ENCODE measurements at regions not wholly inside any gene's neighbourhood (a gene's known extent, or its start where the extent isn't known, plus 50 kb on each side); places are given as distances from the start of the nearest gene placed in this dataset.

DNA sequence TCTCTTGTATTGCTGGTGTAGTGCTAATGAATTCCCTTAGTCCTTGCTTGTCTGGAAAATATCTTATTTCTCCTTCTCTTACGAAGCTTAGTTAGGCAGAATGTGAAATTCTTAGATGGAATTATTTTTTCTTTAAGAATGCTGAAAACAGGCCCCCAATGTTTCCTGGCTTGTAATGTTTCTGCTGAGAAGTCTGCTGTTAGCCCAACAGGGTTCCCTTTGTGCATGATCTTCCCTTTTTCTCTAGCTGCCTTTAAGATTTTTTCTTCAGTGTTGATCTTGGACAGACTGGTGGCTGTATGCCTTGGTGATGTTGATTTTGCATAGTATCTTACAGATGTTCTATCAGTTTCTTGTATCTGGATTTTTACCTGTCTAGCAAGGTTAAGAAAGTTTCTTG, 191.3 kb upstream of the DMRTA1 start:
- no peak overlapping the region for H3K27ac ChIP-seq
- no peak overlapping the region for H3K4me2 ChIP-seq
- H4K20me1 ChIP-seq, result no peaks in the 10 kb centered on the region
- TF ChIP-seq Cebpa-rat (IDR thresholded peaks at IDR 0.05), result no peak
- H3K9me3 ChIP-seq (replicated peaks in 1 of 11), result peaks cover 30 to 45% (median 37%) of the 10 kb centered on the region in 11 experiments
- no peak overlapping the region for H3K9ac ChIP-seq
- H3K4me1 ChIP-seq, result no peaks in the 10 kb centered on the region
- no peak overlapping the region for H3K4me3 ChIP-seq
- peaks cover 0 to 10% (median 0%) of the 10 kb centered on the region in 11 experiments; a peak in 1 of 22 replicates for H3K36me3 ChIP-seq
- no peaks in the 10 kb centered on the region for H3K27me3 ChIP-seq

DNA sequence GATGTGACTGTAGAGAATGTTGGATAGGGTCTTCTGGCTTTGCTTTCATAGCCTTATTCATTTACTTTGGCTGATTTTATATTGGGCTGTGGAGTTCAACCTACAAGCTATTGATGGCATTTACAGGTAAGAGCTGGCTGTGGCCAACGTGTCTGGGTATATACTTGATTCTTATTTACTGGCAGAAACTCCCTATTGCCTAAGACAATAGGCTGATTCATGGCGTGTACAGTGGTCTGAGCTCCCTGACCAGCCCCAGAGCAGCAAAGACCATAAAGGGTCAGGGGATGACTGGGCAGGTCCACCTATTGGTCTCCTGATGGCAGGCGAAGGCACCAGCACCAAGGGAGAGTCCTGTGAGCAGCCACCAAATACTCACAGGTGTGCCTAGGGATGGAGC, 190.2 kb upstream of the DMRTA1 start:
- H3K4me1 ChIP-seq, result no peaks in the 10 kb centered on the region
- peaks cover 19 to 35% (median 27%) of the 10 kb centered on the region in 11 experiments for H3K9me3 ChIP-seq (replicated peaks in 1 of 11)
- H4K20me1 ChIP-seq, result no peaks in the 10 kb centered on the region
- no peak overlapping the region for H3K4me2 ChIP-seq
- no peak for TF ChIP-seq Cebpa-rat (IDR thresholded peaks at IDR 0.05)
- H3K9ac ChIP-seq, result no peak overlapping the region
- H3K27ac ChIP-seq, result no peak overlapping the region
- peaks cover 0 to 5% (median 0%) of the 10 kb centered on the region in 11 experiments; a peak in 1 of 22 replicates for H3K36me3 ChIP-seq
- no peak overlapping the region for H3K4me3 ChIP-seq
- H3K27me3 ChIP-seq, result no peaks in the 10 kb centered on the region

DNA sequence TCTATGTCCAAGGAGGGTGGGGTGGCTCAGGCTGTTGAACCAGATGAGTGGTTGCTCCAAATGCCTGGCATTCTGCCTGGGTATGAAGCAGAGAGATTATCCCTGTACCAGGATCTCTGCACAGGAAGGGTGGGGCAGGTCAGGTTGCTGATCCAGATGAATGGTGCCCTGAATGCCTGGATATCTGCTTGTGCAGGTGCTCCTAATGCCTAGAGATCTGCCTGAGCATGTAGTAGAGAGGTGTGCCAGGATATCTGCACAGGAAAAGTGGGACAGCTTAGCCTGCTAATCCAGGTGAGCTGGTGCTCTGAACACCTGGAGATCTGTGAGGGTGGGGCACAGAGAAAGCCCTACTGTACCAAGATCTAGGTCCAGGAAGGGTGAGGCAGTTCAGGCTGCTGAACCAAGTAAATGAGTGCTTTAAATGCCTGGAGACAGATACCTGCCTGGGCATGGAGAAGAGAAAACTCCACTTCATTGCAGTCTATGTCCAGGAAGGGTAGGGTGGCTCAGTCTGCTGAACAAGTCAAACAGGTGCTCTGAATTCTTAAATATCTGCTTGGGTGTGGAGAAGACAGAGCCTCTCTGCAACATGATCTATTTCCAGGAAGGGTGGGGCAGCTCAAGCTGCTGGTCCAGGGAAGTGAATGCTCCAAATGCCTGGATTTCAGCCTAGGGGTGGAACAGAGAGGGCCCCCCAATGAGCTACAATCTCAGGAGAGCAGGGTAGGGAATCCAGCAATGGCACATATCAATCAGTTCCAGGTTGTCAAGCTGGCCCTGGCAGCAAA, 189.4 kb upstream of the DMRTA1 start:
- H3K27me3 ChIP-seq, result no peaks in the 10 kb centered on the region
- H3K9me3 ChIP-seq (replicated peaks in 1 of 11), result peaks cover 12 to 27% (median 18%) of the 10 kb centered on the region in 11 experiments; a peak in 20 of 22 replicates
- H4K20me1 ChIP-seq, result no peaks in the 10 kb centered on the region
- H3K9ac ChIP-seq, result no peak overlapping the region
- no peak for TF ChIP-seq Cebpa-rat (IDR thresholded peaks at IDR 0.05)
- H3K27ac ChIP-seq, result no peak overlapping the region
- H3K4me2 ChIP-seq, result no peak overlapping the region
- H3K4me1 ChIP-seq, result no peaks in the 10 kb centered on the region
- no peaks in the 10 kb centered on the region for H3K36me3 ChIP-seq
- H3K4me3 ChIP-seq, result no peak overlapping the region

DNA sequence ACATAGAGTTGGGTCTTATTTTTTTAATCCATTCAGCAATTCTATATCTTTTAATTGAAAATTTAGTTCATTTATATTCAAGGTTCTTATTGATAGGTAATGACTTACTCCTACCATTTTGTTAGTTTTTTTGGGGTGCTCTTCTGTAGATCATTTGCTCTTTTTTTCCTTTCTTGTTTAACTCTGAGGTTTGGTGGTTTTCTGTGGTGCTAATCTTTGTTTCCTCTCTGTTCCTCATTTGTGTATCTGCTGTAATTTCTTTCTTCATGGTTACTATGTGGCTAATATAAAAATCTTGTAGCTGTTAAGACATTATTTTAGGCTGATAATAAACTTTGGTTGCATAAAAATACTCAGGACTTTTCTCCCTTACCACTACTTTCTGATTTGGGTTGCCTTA, 181.6 kb upstream of the DMRTA1 start:
- Histone ChIP-seq H3K36me3 (no peaks in the 10 kb centered on the region), H3K4me3 (no peak overlapping the region), H3K27ac (no peak overlapping the region), H3K9me3 (replicated peaks in 1 of 11) (peaks cover 6 to 21% (median 17%) of the 10 kb centered on the region in 11 experiments; a peak in 21 of 22 replicates), H3K4me2 (no peak overlapping the region), H3K4me1 (no peaks in the 10 kb centered on the region), H4K20me1 (no peaks in the 10 kb centered on the region), H3K9ac (no peak overlapping the region), H3K27me3 (no peaks in the 10 kb centered on the region)
- no peak for TF ChIP-seq Cebpa-rat (IDR thresholded peaks at IDR 0.05)

DNA sequence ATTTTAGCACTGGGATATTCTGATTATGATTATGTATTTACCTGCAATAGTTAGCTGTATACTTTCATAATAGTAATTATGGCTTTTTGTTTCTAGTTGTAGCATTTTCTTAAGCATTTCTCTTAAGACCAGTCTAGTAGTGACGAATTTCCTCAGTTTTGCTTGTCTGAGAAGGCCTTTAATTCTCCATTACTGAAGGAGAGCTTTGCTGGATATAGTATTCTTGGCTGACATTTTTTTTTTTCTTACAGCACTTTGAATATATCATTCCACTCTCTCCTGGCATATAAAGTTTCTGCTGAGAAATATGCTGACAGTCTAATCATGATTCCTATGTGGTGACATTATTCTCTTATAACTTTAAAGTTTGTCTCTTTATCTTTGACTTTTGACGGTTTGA, 181.1 kb upstream of the DMRTA1 start:
- no peak for TF ChIP-seq Cebpa-rat (IDR thresholded peaks at IDR 0.05)
- Histone ChIP-seq H3K27me3 (no peaks in the 10 kb centered on the region), H4K20me1 (no peaks in the 10 kb centered on the region), H3K4me3 (no peak overlapping the region), H3K36me3 (no peaks in the 10 kb centered on the region), H3K9me3 (replicated peaks in 1 of 11) (peaks cover 6 to 21% (median 17%) of the 10 kb centered on the region in 11 experiments; a peak in 21 of 22 replicates), H3K9ac (no peak overlapping the region), H3K4me2 (no peak overlapping the region), H3K4me1 (no peaks in the 10 kb centered on the region), H3K27ac (no peak overlapping the region)

DNA sequence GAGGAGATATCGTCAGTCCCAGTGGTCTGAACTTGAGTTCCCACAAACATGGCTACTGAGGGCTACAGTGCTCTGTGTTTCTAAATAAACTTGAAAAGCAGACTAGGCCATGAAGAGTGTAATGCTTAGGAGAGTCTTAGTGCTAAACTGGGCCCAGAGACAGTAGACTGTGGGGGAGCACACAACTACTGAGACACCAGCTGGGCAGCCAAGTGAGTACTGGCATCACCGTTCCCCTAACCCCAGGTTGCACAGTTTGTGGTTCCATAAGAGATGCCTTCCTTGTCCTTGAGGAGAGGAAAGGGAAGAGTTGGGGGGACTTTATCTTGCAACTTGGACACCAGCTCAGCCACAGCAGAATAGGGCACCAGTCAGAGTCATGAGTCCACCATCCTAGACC, 172.1 kb upstream of the DMRTA1 start:
- no peak overlapping the region for H3K9ac ChIP-seq
- no peak overlapping the region for H3K27ac ChIP-seq
- H3K9me3 ChIP-seq (replicated peaks in 1 of 11), result peaks cover 0 to 5% (median 0%) of the 10 kb centered on the region in 11 experiments; a peak in 3 of 22 replicates
- H3K4me3 ChIP-seq, result no peak overlapping the region
- H4K20me1 ChIP-seq, result no peaks in the 10 kb centered on the region
- H3K4me2 ChIP-seq, result no peak overlapping the region
- H3K36me3 ChIP-seq, result no peaks in the 10 kb centered on the region
- no peak for TF ChIP-seq Cebpa-rat (IDR thresholded peaks at IDR 0.05)
- peaks cover 0 to 3% (median 0%) of the 10 kb centered on the region in 10 experiments; a peak in 1 of 20 replicates for H3K4me1 ChIP-seq
- H3K27me3 ChIP-seq, result no peaks in the 10 kb centered on the region

DNA sequence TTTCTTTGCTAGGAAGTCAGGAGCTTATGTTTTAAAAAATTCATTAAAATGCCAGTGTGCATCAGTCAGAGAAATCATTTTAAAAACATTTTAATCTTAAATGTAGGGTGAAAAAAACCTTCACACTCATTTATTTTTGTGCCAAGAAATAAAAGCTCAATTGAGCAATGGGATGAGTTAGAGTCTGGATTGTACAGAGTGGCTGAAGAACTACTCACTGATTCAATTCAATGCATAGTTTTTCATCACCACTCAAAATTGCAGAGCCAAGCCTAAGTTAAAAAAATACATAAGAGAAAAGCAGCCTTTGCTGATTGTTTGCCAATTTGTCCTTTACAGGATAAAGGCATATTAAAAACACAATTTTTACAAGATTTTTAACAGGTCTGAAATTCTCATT, 168.2 kb upstream of the DMRTA1 start:
- Histone ChIP-seq H3K4me2 (no peak overlapping the region), H3K27ac (no peak overlapping the region), H3K9me3 (replicated peaks in 1 of 11) (peaks cover 0 to 2% (median 0%) of the 10 kb centered on the region in 11 experiments; a peak in 3 of 22 replicates), H3K27me3 (no peaks in the 10 kb centered on the region), H4K20me1 (no peaks in the 10 kb centered on the region), H3K36me3 (no peaks in the 10 kb centered on the region), H3K4me1 (peaks cover 0 to 10% (median 0%) of the 10 kb centered on the region in 10 experiments; a peak in 2 of 20 replicates), H3K4me3 (no peak overlapping the region), H3K9ac (no peak overlapping the region)
- TF ChIP-seq Cebpa-rat (IDR thresholded peaks at IDR 0.05), result no peak

DNA sequence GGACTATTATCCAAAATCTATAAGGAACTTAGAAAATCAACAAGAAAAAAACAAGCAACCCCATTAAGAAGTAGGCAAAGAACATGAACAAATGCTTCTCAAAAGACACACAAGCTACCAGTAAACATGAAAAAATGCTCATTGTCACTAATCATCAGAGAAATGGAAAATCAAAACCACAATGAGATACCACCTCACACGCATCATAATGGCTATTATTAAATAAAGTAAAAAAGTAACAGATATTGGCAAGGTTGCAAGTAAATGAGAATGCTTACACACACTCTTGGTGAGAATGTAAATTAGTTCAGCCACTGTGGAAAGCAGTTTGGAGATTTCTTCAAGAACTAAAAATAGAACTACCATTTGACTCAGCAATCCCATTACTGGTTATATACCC, 167.0 kb upstream of the DMRTA1 start:
- no peak overlapping the region for H3K9ac ChIP-seq
- no peaks in the 10 kb centered on the region for H4K20me1 ChIP-seq
- H3K27me3 ChIP-seq, result no peaks in the 10 kb centered on the region
- no peak for TF ChIP-seq Cebpa-rat (IDR thresholded peaks at IDR 0.05)
- H3K27ac ChIP-seq, result no peak overlapping the region
- H3K9me3 ChIP-seq (replicated peaks in 1 of 11), result no peaks in the 10 kb centered on the region
- peak overlapping the region in 1 of 11 experiments; percentile 30; a peak in 2 of 22 replicates for H3K4me2 ChIP-seq
- H3K4me1 ChIP-seq, result peaks cover 0 to 10% (median 0%) of the 10 kb centered on the region in 10 experiments; a peak in 2 of 20 replicates
- H3K36me3 ChIP-seq, result no peaks in the 10 kb centered on the region
- no peak overlapping the region for H3K4me3 ChIP-seq

DNA sequence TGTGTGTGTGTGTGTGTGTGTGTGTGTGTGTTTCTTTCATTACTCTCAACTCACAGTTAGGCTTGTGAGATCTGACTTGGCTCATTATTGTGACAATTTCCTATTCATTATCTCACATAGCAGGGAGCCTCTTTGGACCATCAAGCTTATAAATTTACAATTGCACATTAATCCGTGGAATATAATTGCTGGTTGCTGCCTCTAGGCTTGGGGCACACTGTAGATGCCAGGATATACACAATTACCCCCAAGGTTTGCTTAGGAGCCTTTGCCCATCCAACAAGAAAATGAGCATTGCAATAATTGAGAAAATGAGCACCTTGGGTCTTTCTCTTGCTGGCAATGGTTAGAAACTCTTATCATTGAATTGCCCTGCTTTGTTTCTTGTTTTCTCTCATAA, 161.6 kb upstream of the DMRTA1 start:
- H4K20me1 ChIP-seq, result no peaks in the 10 kb centered on the region
- H3K9ac ChIP-seq, result no peak overlapping the region
- H3K27ac ChIP-seq, result no peak overlapping the region
- H3K4me1 ChIP-seq, result peaks cover 0 to 2% (median 0%) of the 10 kb centered on the region in 10 experiments; a peak in 2 of 20 replicates
- TF ChIP-seq Cebpa-rat (IDR thresholded peaks at IDR 0.05), result no peak
- H3K27me3 ChIP-seq, result no peaks in the 10 kb centered on the region
- no peak overlapping the region for H3K4me2 ChIP-seq
- H3K36me3 ChIP-seq, result no peaks in the 10 kb centered on the region
- no peaks in the 10 kb centered on the region for H3K9me3 ChIP-seq (replicated peaks in 1 of 11)
- H3K4me3 ChIP-seq, result no peak overlapping the region

DNA sequence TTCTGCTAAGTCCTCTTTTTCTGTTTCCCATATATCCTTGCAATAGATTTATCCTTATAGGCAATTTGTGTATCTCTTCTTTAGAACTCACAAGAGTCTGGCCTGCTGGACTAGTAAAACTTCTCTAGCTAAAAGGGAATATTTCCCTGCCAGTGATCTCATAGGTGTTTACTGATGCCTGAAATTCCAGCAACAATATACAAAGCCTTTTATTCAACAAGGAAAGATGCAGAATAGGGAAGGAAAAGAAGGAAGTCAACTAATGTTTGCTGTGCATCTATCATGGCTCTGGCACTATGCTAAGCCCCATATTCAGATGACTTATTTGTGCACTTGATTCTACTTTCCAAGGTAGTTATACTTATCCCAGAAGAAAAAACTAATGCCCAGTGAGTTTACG, 160.0 kb upstream of the DMRTA1 start:
- H3K9ac ChIP-seq, result no peak overlapping the region
- H3K4me1 ChIP-seq, result no peaks in the 10 kb centered on the region
- no peaks in the 10 kb centered on the region for H3K9me3 ChIP-seq (replicated peaks in 1 of 11)
- H3K27ac ChIP-seq, result no peak overlapping the region
- no peak for TF ChIP-seq Cebpa-rat (IDR thresholded peaks at IDR 0.05)
- no peak overlapping the region for H3K4me3 ChIP-seq
- no peaks in the 10 kb centered on the region for H4K20me1 ChIP-seq
- H3K4me2 ChIP-seq, result no peak overlapping the region
- no peaks in the 10 kb centered on the region for H3K27me3 ChIP-seq
- H3K36me3 ChIP-seq, result no peaks in the 10 kb centered on the region
